ENCODE measurements at regions not wholly inside any gene's neighbourhood (a gene's known extent, or its start where the extent isn't known, plus 50 kb on each side); places are given as distances from the start of the nearest gene placed in this dataset.

DNA sequence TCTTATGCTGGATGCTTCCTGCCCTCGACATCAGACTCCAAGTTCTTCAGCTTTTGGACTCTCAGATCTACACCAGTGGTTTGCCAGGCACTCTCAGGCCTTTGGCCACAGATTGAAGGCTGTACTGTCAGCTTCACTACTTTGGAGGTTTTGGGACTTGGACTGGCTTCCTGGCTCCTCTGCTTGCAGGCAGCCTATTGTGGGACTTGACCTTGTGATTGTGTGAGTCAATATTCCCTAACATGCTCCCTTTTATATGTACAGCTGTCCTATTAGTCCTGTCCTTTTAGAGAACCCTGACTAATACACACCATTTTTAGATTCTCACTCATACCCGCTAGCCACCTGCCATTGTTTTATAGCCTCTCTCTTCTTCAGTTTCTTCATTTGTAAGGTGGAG lies 382.1 kb upstream of the TSHZ2 start:
- Histone ChIP-seq H3K27ac (no peak overlapping the region), H3K9me3 (no peaks in the 10 kb centered on the region), H3K4me1 (no peaks in the 10 kb centered on the region), H3K36me3 (no peaks in the 10 kb centered on the region), H3K27me3 (no peaks in the 10 kb centered on the region), H3K4me3 (no peak overlapping the region)
- ATAC-seq: no peak
- 58 to 71% methylated on average over 1 to 2 of the region's 2 CpGs for WGBS, 2 donors (ENCODE audit: low coverage in 1 of 2)
- TF ChIP-seq, protein P1, sequence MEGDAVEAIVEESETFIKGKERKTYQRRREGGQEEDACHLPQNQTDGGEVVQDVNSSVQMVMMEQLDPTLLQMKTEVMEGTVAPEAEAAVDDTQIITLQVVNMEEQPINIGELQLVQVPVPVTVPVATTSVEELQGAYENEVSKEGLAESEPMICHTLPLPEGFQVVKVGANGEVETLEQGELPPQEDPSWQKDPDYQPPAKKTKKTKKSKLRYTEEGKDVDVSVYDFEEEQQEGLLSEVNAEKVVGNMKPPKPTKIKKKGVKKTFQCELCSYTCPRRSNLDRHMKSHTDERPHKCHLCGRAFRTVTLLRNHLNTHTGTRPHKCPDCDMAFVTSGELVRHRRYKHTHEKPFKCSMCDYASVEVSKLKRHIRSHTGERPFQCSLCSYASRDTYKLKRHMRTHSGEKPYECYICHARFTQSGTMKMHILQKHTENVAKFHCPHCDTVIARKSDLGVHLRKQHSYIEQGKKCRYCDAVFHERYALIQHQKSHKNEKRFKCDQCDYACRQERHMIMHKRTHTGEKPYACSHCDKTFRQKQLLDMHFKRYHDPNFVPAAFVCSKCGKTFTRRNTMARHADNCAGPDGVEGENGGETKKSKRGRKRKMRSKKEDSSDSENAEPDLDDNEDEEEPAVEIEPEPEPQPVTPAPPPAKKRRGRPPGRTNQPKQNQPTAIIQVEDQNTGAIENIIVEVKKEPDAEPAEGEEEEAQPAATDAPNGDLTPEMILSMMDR (IDR thresholded peaks at IDR 0.05): no peak
- no peak for TF ChIP-seq EP300 (IDR thresholded peaks at IDR 0.05)
- TF ChIP-seq POLR2A (IDR thresholded peaks at IDR 0.05): no peak
- no peak for TF ChIP-seq POLR2AphosphoS5 (IDR thresholded peaks at IDR 0.05)

DNA sequence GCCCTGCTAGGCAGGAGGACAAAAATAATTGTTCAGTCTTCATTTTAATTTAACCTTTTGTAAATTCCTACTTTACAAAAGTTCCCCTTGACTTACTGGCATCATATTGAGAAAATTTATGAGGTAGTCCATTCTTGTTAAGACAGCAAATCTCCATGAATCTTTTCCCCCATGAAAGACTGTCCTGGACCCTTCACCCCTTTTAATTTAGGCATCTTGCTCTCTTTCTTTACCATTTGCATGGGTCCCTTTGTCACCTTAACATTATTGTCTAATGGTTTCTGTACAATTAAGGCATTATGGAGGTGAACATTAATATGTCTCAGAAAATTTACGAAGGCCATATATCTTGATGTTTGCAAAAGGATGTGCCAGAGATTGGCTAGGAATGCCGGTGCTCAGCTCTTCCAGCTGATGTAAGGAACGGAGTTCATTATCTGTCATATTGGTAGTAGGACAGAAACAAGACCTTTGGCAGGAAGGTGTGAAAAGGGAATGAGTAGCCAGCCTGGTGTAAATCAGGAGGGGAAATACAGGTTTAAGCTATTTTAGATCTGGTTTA lies 382.8 kb upstream of the TSHZ2 start:
- Histone ChIP-seq H3K9me3 (no peaks in the 10 kb centered on the region), H3K27me3 (no peaks in the 10 kb centered on the region), H3K36me3 (no peaks in the 10 kb centered on the region), H3K27ac (no peak overlapping the region), H3K4me1 (no peaks in the 10 kb centered on the region), H3K4me3 (no peak overlapping the region)
- no peak for TF ChIP-seq EP300 (IDR thresholded peaks at IDR 0.05)
- no peak for TF ChIP-seq POLR2A (IDR thresholded peaks at IDR 0.05)
- no peak for TF ChIP-seq POLR2AphosphoS5 (IDR thresholded peaks at IDR 0.05)
- TF ChIP-seq, protein P1 (IDR thresholded peaks at IDR 0.05): no peak
- WGBS, 2 donors (ENCODE audit: low coverage in 1 of 2): 38 to 54% methylated on average over 3 of the region's 3 CpGs
- no peak for ATAC-seq

DNA sequence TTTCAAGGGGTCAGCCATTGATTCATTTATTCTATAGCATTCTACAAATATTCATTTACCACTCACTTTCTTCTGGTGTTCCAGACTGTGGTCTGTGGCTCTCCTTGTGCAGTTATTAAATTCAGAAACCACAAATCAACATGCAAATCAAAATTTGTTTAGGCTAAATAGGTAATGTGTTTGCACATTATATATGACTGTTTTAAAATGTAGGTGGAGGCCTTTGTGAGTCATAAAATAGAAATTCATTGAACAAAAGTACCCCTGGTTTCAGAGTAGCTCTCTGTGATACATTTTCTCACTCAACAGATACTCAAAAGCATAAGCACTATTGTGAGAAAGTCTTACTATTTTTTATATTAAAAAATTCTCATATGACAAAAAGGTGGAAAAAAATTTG lies 385.5 kb upstream of the TSHZ2 start:
- no peaks in the 10 kb centered on the region for H3K36me3 ChIP-seq

DNA sequence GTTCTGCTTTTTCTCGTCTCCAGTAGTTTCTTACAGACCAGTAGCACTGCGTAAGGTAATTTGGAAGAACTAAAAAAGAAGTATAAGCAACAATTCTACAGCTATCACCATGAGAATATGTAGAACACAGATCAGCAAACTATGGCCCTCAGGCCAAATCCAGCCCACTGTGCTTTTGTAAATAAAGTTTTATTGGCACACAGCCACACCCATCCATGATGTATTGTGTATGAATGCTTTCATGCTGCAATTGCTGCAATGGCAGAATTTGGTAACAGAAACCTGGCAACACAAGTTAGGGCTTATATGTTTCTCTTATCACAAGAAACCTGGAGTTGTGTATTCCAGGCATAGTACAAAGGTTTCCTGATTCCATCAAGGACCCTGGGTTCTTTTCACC lies 386.8 kb upstream of the TSHZ2 start:
- Histone ChIP-seq H3K36me3 (no peaks in the 10 kb centered on the region), H3K9me3 (no peaks in the 10 kb centered on the region), H3K27me3 (no peaks in the 10 kb centered on the region), H3K4me1 (no peaks in the 10 kb centered on the region), H3K27ac (no peak overlapping the region), H3K4me3 (no peak overlapping the region)
- 93 to 100% methylated on average over 1 to 2 of the region's 2 CpGs for WGBS, 2 donors (ENCODE audit: low coverage in 1 of 2)
- ATAC-seq: no peak
- TF ChIP-seq POLR2A (IDR thresholded peaks at IDR 0.05) (no peak), POLR2AphosphoS5 (IDR thresholded peaks at IDR 0.05) (no peak), EP300 (IDR thresholded peaks at IDR 0.05) (no peak)
- TF ChIP-seq, protein P1 (IDR thresholded peaks at IDR 0.05): no peak

More for the DNA sequence above, 385.5 kb upstream of the TSHZ2 start:
- H3K27ac ChIP-seq: no peak overlapping the region
- no peaks in the 10 kb centered on the region for H3K27me3 ChIP-seq
- H3K4me3 ChIP-seq: no peak overlapping the region
- H3K4me1 ChIP-seq: no peaks in the 10 kb centered on the region
- no peak for TF ChIP-seq EP300 (IDR thresholded peaks at IDR 0.05)
- TF ChIP-seq, protein P1 (IDR thresholded peaks at IDR 0.05): no peak
- TF ChIP-seq POLR2A (IDR thresholded peaks at IDR 0.05): no peak
- TF ChIP-seq POLR2AphosphoS5 (IDR thresholded peaks at IDR 0.05): no peak
- no peak for ATAC-seq
- no peaks in the 10 kb centered on the region for H3K9me3 ChIP-seq

DNA sequence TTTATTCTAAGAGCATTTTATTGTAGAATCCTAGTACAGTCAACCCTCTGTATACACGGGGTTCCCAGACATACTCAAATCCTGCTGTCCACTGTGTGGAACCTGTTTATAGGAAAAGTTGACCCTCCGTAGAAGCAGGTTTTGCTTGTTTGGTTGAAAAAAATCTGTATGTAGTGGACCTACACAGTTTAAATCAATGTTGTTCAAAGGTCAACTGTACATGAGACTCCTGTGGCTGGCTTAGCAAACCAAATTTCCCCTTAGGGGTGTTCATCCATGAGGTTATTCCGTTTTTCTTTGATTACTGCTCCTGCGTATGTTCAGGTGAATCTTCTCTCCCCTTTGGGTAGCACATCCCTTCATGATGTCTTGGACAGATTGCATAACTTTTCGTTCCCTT lies 387.0 kb upstream of the ZFP64 start:
- no peaks in the 10 kb centered on the region for H3K4me1 ChIP-seq
- 73 to 89% methylated on average over 3 to 5 of the region's 5 CpGs for WGBS, 2 donors (ENCODE audit: low coverage in 1 of 2)
- no peak for ATAC-seq

More for the DNA sequence above, 387.0 kb upstream of the ZFP64 start:
- Histone ChIP-seq H3K27ac (no peak overlapping the region), H3K36me3 (no peaks in the 10 kb centered on the region), H3K4me3 (no peak overlapping the region), H3K27me3 (no peaks in the 10 kb centered on the region), H3K9me3 (peaks cover 0 to 5% (median 0%) of the 10 kb centered on the region in 3 donors)
- TF ChIP-seq EP300 (IDR thresholded peaks at IDR 0.05) (no peak), POLR2A (IDR thresholded peaks at IDR 0.05) (no peak), POLR2AphosphoS5 (IDR thresholded peaks at IDR 0.05) (no peak)
- TF ChIP-seq, protein P1 (IDR thresholded peaks at IDR 0.05): no peak

Data from gastroesophageal sphincter (tissue), 4 donors.